NB4 (cell line): ENCODE measurements at regions not wholly inside any gene's neighbourhood (a gene's known extent, or its start where the extent isn't known, plus 50 kb on each side); places are given as distances from the start of the nearest gene placed in this dataset.

Experiments
- DNase-seq: peaks from one replicate; pipeline ENCODE4 v3.0.0; 2010; ENCODE audit warnings: low read depth
- H3K4me3 ChIP-seq: one replicate; pipeline ENCODE4 v1.5.1; 2011; ENCODE audit warnings: mild to moderate bottlenecking, low read depth, low read length, moderate library complexity
- MAX ChIP-seq: IDR thresholded peaks from 2 replicates; pipeline ENCODE4 v1.6.1; 2011; ENCODE audit warnings: low read depth, low read length
- MYC ChIP-seq: IDR thresholded peaks from 2 replicates; pipeline ENCODE4 v1.6.1; 2011; ENCODE audit warnings: low read depth, low read length
- POLR2A ChIP-seq: IDR thresholded peaks from 2 replicates; pipeline ENCODE4 v1.6.1; 2011; ENCODE audit warnings: mild to moderate bottlenecking; ENCODE audit not compliant: insufficient read length; ENCODE audit errors: extremely low read depth
- TF ChIP-seq, protein P1 (sequence below): IDR thresholded peaks from one replicate; pipeline ENCODE4 v1.5.1; 2012; ENCODE audit warnings: low read depth, low read length

DNA sequence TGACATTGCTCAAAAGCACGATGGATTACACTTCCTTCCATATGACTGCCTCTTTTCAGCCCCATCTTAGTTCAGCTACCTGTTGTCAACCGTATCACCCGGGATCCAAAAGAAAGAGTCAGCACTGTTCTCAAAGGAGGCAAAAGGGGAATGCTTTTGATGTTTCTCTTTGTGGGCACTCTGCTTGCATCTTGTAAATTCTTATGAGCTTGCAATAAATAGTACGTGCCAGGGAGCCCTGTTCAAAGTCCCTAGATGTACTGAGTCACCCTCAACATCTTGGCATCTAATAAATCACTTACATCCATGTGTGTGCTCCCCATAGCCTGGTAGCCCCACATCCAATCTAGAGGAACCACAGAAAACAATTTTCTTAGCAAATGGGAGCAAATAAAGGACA, 256.9 kb downstream of the SUCLG1 start:
- no peak for DNase-seq
- no peak for TF ChIP-seq POLR2A
- TF ChIP-seq, protein P1, sequence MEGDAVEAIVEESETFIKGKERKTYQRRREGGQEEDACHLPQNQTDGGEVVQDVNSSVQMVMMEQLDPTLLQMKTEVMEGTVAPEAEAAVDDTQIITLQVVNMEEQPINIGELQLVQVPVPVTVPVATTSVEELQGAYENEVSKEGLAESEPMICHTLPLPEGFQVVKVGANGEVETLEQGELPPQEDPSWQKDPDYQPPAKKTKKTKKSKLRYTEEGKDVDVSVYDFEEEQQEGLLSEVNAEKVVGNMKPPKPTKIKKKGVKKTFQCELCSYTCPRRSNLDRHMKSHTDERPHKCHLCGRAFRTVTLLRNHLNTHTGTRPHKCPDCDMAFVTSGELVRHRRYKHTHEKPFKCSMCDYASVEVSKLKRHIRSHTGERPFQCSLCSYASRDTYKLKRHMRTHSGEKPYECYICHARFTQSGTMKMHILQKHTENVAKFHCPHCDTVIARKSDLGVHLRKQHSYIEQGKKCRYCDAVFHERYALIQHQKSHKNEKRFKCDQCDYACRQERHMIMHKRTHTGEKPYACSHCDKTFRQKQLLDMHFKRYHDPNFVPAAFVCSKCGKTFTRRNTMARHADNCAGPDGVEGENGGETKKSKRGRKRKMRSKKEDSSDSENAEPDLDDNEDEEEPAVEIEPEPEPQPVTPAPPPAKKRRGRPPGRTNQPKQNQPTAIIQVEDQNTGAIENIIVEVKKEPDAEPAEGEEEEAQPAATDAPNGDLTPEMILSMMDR, result no peak
- TF ChIP-seq MYC, result no peak
- no peak for TF ChIP-seq MAX
- H3K4me3 ChIP-seq, result no peak overlapping the region

GRCh38 chr2:84201158-84201557, 257.9 kb downstream of the SUCLG1 start:
- TF ChIP-seq, protein P1, result no peak
- TF ChIP-seq MYC (no peak), POLR2A (no peak), MAX (no peak)
- DNase-seq, result peak; percentile 56
- no peak overlapping the region for H3K4me3 ChIP-seq

DNA sequence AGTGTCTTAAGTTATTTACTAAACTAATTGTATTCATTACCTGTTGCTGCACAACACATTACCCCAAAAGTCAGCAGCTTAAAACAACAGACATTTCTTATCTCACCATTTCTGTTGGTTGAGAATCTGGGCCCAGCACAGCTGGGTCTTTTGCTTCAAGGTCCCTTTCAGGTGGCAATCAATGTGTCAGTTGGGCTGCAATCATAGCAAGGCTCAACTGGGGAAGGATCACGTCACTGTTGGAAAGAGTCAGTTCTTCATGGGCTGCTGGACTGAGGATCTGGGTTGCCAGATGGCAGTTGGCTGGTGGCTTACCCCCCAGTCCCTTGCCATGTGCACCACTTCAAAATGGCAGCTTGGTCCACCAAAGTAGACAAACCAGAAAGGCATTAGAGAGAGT, 261.2 kb downstream of the SUCLG1 start:
- no peak overlapping the region for H3K4me3 ChIP-seq
- TF ChIP-seq MAX (no peak), MYC (no peak), POLR2A (no peak)
- TF ChIP-seq, protein P1, result no peak
- DNase-seq, result no peak

GRCh38 chr2:84194949-84195644, 264.0 kb downstream of the SUCLG1 start:
- no peak for TF ChIP-seq POLR2A
- TF ChIP-seq, protein P1, result no peak
- TF ChIP-seq MAX, result no peak
- no peak for TF ChIP-seq MYC
- no peak for DNase-seq
- H3K4me3 ChIP-seq, result no peak overlapping the region

GRCh38 chr2:84194181-84194580, 264.9 kb downstream of the SUCLG1 start:
- no peak overlapping the region for H3K4me3 ChIP-seq
- TF ChIP-seq MAX, result no peak
- TF ChIP-seq, protein P1, result no peak
- no peak for DNase-seq

DNA sequence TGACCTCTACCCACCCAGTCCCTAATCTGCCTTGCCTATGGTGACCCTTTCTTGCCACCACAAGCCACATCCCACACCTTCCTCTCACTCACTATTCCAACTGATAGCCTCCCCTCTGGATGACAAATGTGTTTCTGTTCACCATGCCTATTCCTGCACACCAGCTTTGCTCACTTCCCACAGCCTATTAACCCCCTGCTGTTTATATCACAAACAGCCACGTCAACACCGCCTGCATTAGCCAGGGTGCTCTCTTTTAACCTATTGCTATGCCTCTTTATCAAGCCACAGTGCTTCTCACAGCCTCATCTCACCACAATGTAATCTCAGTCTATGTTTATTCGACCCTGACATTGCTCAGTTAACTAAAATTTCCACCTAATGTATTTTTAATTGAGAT, 271.8 kb downstream of the SUCLG1 start:
- peak; percentile 5 for DNase-seq
- TF ChIP-seq, protein P1, result no peak
- TF ChIP-seq MAX (no peak), POLR2A (no peak), MYC (no peak)
- H3K4me3 ChIP-seq, result no peak overlapping the region
